ENCODE measurements at regions not wholly inside any gene's neighbourhood (a gene's known extent, or its start where the extent isn't known, plus 50 kb on each side); places are given as distances from the start of the nearest gene placed in this dataset.

DNA sequence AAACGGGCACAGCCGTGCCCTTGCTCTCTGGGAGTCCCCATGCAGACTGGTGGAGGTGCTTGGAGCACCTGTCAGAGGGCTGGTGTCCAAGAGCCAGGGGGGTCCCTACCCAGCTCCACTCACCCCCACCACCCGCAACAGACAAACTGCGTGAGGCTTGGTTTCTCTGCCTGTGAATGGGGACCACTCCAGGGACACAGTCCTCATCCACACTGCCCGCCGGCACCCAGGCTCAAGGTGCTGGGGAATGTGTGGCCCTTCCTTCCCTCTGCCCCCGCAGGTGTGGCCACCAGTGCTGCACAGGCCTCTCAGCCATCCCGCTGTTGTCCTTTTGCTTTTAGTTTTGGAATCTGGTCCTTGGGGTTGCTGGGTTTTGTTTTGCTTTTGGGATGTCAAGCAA is 136.5 kb upstream of the ZNF236 start:
- no peaks in the 10 kb centered on the region for H3K27me3 Mint-ChIP-seq (ENCODE audit: low read depth)
- no peak for DNase-seq (ENCODE audit: low spot score)
- peaks cover 19% of the 10 kb centered on the region for H3K4me1 Mint-ChIP-seq
- H3K36me3 Mint-ChIP-seq, result no peaks in the 10 kb centered on the region
- ChIA-PET POLR2A (no interaction called here), CTCF (interaction anchor here (1.5 to 3.5 kb wide), 4 partner anchors 10 to 287 kb away, joined by 6 to 32 read pairs (median 10); no protein-coding TSS in a partner anchor)
- H3K27ac Mint-ChIP-seq, result peak overlapping the region; percentile 11; the same call in 1 of the 2 replicates
- no peak for ATAC-seq
- H3K4me3 Mint-ChIP-seq, result no peak overlapping the region
- H3K9me3 Mint-ChIP-seq, result no peaks in the 10 kb centered on the region
- TF ChIP-seq ZNF317 (CRISPR knock-in tag; IDR thresholded peaks at IDR 0.05; ENCODE audit: borderline replicate concordance, low read depth), result no peak
- TF ChIP-seq, protein P1, sequence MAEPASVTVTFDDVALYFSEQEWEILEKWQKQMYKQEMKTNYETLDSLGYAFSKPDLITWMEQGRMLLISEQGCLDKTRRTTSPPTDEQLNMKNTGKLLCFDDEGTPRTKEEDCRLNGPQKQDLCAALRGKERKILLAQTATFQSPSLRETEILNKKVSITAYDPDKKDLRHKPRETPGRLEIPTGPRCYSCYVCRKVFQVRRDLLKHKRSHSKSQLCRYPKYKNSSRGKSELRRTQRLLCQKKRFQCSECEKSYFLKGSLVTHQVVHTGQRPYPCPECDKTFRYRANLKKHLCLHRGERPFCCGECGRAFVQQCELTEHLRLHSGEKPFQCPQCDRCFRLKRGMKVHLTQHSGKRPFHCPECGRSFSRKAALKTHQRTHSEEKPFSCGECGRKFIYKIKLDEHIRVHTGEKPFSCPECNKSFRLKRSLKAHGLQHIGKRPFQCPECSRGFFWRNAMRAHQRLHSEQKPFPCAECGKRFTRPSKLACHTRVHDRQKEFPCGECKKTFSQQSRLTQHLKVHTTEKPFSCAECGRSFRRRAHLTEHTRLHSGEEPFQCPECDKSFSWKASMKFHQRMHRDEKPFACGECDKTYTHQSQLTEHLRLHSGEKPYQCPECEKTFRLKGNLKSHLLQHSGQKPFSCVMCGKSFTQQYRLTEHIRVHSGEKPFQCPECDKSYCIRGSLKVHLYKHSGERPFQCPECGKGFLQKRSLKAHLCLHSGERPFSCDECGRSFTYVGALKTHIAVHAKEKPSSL (CRISPR knock-in tag; conservative IDR thresholded peaks at IDR 0.05), result no peak
- TF ChIP-seq TCF7 (CRISPR knock-in tag; IDR thresholded peaks at IDR 0.05; ENCODE audit: low read depth), result no peak
- TF ChIP-seq ZBTB21 (CRISPR knock-in tag; IDR thresholded peaks at IDR 0.05; ENCODE audit: borderline replicate concordance), result no peak
- TF ChIP-seq, protein P2, sequence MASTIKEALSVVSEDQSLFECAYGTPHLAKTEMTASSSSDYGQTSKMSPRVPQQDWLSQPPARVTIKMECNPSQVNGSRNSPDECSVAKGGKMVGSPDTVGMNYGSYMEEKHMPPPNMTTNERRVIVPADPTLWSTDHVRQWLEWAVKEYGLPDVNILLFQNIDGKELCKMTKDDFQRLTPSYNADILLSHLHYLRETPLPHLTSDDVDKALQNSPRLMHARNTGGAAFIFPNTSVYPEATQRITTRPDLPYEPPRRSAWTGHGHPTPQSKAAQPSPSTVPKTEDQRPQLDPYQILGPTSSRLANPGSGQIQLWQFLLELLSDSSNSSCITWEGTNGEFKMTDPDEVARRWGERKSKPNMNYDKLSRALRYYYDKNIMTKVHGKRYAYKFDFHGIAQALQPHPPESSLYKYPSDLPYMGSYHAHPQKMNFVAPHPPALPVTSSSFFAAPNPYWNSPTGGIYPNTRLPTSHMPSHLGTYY (CRISPR knock-in tag; IDR thresholded peaks at IDR 0.05), result no peak
- TF ChIP-seq SP1 (CRISPR knock-in tag; conservative IDR thresholded peaks at IDR 0.05), result no peak
- no peak for TF ChIP-seq ZNF138 (CRISPR knock-in tag; conservative IDR thresholded peaks at IDR 0.05)
- TF ChIP-seq ZNF263 (CRISPR knock-in tag; IDR thresholded peaks at IDR 0.05; ENCODE audit: low read depth), result no peak
- TF ChIP-seq ETV6 (CRISPR knock-in tag; IDR thresholded peaks at IDR 0.05), result no peak
- TF ChIP-seq, protein P3, sequence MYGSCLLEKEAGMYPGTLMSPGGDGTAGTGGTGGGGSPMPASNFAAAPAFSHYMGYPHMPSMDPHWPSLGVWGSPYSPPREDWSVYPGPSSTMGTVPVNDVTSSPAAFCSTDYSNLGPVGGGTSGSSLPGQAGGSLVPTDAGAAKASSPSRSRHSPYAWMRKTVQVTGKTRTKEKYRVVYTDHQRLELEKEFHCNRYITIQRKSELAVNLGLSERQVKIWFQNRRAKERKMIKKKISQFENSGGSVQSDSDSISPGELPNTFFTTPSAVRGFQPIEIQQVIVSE (CRISPR knock-in tag; IDR thresholded peaks at IDR 0.05; ENCODE audit: borderline replicate concordance), result no peak
- no peak for TF ChIP-seq FOXK1 (CRISPR knock-in tag; IDR thresholded peaks at IDR 0.05)
- TF ChIP-seq FOXP1 (CRISPR knock-in tag; IDR thresholded peaks at IDR 0.05; ENCODE audit: borderline replicate concordance), result no peak
- no peak for TF ChIP-seq SMAD4 (CRISPR knock-in tag; IDR thresholded peaks at IDR 0.05)
- TF ChIP-seq, protein P4, sequence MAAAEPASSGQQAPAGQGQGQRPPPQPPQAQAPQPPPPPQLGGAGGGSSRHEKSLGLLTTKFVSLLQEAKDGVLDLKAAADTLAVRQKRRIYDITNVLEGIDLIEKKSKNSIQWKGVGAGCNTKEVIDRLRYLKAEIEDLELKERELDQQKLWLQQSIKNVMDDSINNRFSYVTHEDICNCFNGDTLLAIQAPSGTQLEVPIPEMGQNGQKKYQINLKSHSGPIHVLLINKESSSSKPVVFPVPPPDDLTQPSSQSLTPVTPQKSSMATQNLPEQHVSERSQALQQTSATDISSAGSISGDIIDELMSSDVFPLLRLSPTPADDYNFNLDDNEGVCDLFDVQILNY (CRISPR knock-in tag; IDR thresholded peaks at IDR 0.05), result no peak
- TF ChIP-seq, protein P5, sequence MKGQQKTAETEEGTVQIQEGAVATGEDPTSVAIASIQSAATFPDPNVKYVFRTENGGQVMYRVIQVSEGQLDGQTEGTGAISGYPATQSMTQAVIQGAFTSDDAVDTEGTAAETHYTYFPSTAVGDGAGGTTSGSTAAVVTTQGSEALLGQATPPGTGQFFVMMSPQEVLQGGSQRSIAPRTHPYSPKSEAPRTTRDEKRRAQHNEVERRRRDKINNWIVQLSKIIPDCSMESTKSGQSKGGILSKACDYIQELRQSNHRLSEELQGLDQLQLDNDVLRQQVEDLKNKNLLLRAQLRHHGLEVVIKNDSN (CRISPR knock-in tag; IDR thresholded peaks at IDR 0.05), result no peak
- no peak for TF ChIP-seq MXD4 (CRISPR knock-in tag; IDR thresholded peaks at IDR 0.05; ENCODE audit: borderline replicate concordance)
- TF ChIP-seq, protein P6, sequence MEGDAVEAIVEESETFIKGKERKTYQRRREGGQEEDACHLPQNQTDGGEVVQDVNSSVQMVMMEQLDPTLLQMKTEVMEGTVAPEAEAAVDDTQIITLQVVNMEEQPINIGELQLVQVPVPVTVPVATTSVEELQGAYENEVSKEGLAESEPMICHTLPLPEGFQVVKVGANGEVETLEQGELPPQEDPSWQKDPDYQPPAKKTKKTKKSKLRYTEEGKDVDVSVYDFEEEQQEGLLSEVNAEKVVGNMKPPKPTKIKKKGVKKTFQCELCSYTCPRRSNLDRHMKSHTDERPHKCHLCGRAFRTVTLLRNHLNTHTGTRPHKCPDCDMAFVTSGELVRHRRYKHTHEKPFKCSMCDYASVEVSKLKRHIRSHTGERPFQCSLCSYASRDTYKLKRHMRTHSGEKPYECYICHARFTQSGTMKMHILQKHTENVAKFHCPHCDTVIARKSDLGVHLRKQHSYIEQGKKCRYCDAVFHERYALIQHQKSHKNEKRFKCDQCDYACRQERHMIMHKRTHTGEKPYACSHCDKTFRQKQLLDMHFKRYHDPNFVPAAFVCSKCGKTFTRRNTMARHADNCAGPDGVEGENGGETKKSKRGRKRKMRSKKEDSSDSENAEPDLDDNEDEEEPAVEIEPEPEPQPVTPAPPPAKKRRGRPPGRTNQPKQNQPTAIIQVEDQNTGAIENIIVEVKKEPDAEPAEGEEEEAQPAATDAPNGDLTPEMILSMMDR (IDR thresholded peaks at IDR 0.05), result no peak
- TF ChIP-seq ZNF232 (CRISPR knock-in tag; IDR thresholded peaks at IDR 0.05), result no peak
- TF ChIP-seq, protein P7, sequence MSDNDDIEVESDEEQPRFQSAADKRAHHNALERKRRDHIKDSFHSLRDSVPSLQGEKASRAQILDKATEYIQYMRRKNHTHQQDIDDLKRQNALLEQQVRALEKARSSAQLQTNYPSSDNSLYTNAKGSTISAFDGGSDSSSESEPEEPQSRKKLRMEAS (CRISPR knock-in tag; IDR thresholded peaks at IDR 0.05), result no peak
- TF ChIP-seq, protein P8, sequence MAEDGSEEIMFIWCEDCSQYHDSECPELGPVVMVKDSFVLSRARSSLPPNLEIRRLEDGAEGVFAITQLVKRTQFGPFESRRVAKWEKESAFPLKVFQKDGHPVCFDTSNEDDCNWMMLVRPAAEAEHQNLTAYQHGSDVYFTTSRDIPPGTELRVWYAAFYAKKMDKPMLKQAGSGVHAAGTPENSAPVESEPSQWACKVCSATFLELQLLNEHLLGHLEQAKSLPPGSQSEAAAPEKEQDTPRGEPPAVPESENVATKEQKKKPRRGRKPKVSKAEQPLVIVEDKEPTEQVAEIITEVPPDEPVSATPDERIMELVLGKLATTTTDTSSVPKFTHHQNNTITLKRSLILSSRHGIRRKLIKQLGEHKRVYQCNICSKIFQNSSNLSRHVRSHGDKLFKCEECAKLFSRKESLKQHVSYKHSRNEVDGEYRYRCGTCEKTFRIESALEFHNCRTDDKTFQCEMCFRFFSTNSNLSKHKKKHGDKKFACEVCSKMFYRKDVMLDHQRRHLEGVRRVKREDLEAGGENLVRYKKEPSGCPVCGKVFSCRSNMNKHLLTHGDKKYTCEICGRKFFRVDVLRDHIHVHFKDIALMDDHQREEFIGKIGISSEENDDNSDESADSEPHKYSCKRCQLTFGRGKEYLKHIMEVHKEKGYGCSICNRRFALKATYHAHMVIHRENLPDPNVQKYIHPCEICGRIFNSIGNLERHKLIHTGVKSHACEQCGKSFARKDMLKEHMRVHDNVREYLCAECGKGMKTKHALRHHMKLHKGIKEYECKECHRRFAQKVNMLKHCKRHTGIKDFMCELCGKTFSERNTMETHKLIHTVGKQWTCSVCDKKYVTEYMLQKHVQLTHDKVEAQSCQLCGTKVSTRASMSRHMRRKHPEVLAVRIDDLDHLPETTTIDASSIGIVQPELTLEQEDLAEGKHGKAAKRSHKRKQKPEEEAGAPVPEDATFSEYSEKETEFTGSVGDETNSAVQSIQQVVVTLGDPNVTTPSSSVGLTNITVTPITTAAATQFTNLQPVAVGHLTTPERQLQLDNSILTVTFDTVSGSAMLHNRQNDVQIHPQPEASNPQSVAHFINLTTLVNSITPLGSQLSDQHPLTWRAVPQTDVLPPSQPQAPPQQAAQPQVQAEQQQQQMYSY (CRISPR knock-in tag; IDR thresholded peaks at IDR 0.05), result no peak
